ENCODE measurements at regions not wholly inside any gene's neighbourhood (a gene's known extent, or its start where the extent isn't known, plus 50 kb on each side); places are given as distances from the start of the nearest gene placed in this dataset.

- Histone ChIP-seq H2AFZ (ENCODE audit: low read length) (no peak overlapping the region), H4K20me1 (ENCODE audit: insufficient read depth, low read length) (no peaks in the 10 kb centered on the region), H3K4me1 (ENCODE audit: insufficient read depth, low read length, severe bottlenecking) (peaks cover 13% of the 10 kb centered on the region), H3K79me2 (ENCODE audit: insufficient read depth, low read length) (no peaks in the 10 kb centered on the region), H3F3A (ENCODE audit: insufficient read depth, low read length) (no peaks in the 10 kb centered on the region), H3K4me2 (ENCODE audit: low read length) (no peak overlapping the region), H3K9me3 (ENCODE audit: low read length) (no peaks in the 10 kb centered on the region), H3K27ac (ENCODE audit: low read depth, low read length, poor library complexity, severe bottlenecking) (no peak overlapping the region), H3K36me3 (ENCODE audit: insufficient read depth, low read length) (no peaks in the 10 kb centered on the region), H3K9me2 (ENCODE audit: low read depth, low read length) (no peaks in the 10 kb centered on the region), H3K4me3 (ENCODE audit: low read depth, low read length, poor library complexity, severe bottlenecking) (no peak overlapping the region), H3K27me3 (ENCODE audit: insufficient read depth, low read length) (no peaks in the 10 kb centered on the region), H3K9ac (ENCODE audit: low read length) (no peak overlapping the region)
- TF ChIP-seq EZH2 (IDR thresholded peaks at IDR 0.05; ENCODE audit: borderline replicate concordance, low read length) (no peak), CTCF (IDR thresholded peaks at IDR 0.05; ENCODE audit: low read length) (no peak)
Observed at GRCh38 chr1:193312432-193312831, 126.0 kb upstream of the B3GALT2 start.

GRCh38 chr1:193311226-193311948, 125.0 kb upstream of the B3GALT2 start:
- no peak overlapping the region for H3K9ac ChIP-seq (ENCODE audit: low read length)
- no peaks in the 10 kb centered on the region for H3K36me3 ChIP-seq (ENCODE audit: insufficient read depth, low read length)
- no peak overlapping the region for H3K4me3 ChIP-seq (ENCODE audit: low read depth, low read length, poor library complexity, severe bottlenecking)
- no peak for TF ChIP-seq CTCF (IDR thresholded peaks at IDR 0.05; ENCODE audit: low read length)
- TF ChIP-seq EZH2 (IDR thresholded peaks at IDR 0.05; ENCODE audit: borderline replicate concordance, low read length) = no peak
- H3K9me3 ChIP-seq (ENCODE audit: low read length) = no peaks in the 10 kb centered on the region
- H3K27me3 ChIP-seq (ENCODE audit: insufficient read depth, low read length) = no peaks in the 10 kb centered on the region
- H3K9me2 ChIP-seq (ENCODE audit: low read depth, low read length) = no peaks in the 10 kb centered on the region
- no peak overlapping the region for H2AFZ ChIP-seq (ENCODE audit: low read length)
- H3K4me1 ChIP-seq (ENCODE audit: insufficient read depth, low read length, severe bottlenecking) = peaks cover 13% of the 10 kb centered on the region
- H3K4me2 ChIP-seq (ENCODE audit: low read length) = no peak overlapping the region
- H3K27ac ChIP-seq (ENCODE audit: low read depth, low read length, poor library complexity, severe bottlenecking) = no peak overlapping the region
- no peaks in the 10 kb centered on the region for H3F3A ChIP-seq (ENCODE audit: insufficient read depth, low read length)
- no peaks in the 10 kb centered on the region for H4K20me1 ChIP-seq (ENCODE audit: insufficient read depth, low read length)
- no peaks in the 10 kb centered on the region for H3K79me2 ChIP-seq (ENCODE audit: insufficient read depth, low read length)

GRCh38 chr1:193310564-193310963, 124.2 kb upstream of the B3GALT2 start:
- no peaks in the 10 kb centered on the region for H3K9me3 ChIP-seq (ENCODE audit: low read length)
- peaks cover 13% of the 10 kb centered on the region for H3K4me1 ChIP-seq (ENCODE audit: insufficient read depth, low read length, severe bottlenecking)
- H3K27ac ChIP-seq (ENCODE audit: low read depth, low read length, poor library complexity, severe bottlenecking) = no peak overlapping the region
- H3K4me2 ChIP-seq (ENCODE audit: low read length) = no peak overlapping the region
- no peaks in the 10 kb centered on the region for H4K20me1 ChIP-seq (ENCODE audit: insufficient read depth, low read length)
- no peak overlapping the region for H3K4me3 ChIP-seq (ENCODE audit: low read depth, low read length, poor library complexity, severe bottlenecking)
- H3K9ac ChIP-seq (ENCODE audit: low read length) = no peak overlapping the region
- no peaks in the 10 kb centered on the region for H3K27me3 ChIP-seq (ENCODE audit: insufficient read depth, low read length)
- no peaks in the 10 kb centered on the region for H3K79me2 ChIP-seq (ENCODE audit: insufficient read depth, low read length)
- no peaks in the 10 kb centered on the region for H3K36me3 ChIP-seq (ENCODE audit: insufficient read depth, low read length)
- TF ChIP-seq CTCF (IDR thresholded peaks at IDR 0.05; ENCODE audit: low read length) (no peak), EZH2 (IDR thresholded peaks at IDR 0.05; ENCODE audit: borderline replicate concordance, low read length) (no peak)
- no peaks in the 10 kb centered on the region for H3F3A ChIP-seq (ENCODE audit: insufficient read depth, low read length)
- H2AFZ ChIP-seq (ENCODE audit: low read length) = no peak overlapping the region
- no peaks in the 10 kb centered on the region for H3K9me2 ChIP-seq (ENCODE audit: low read depth, low read length)
